ENCODE measurements at regions not wholly inside any gene's neighbourhood (a gene's known extent, or its start where the extent isn't known, plus 50 kb on each side); places are given as distances from the start of the nearest gene placed in this dataset.
"Not testable (repeated sequence)": the region's sequence is repeated elsewhere in the genome, so short reads cannot be mapped to it uniquely, and the experiment has no call there.

DNA sequence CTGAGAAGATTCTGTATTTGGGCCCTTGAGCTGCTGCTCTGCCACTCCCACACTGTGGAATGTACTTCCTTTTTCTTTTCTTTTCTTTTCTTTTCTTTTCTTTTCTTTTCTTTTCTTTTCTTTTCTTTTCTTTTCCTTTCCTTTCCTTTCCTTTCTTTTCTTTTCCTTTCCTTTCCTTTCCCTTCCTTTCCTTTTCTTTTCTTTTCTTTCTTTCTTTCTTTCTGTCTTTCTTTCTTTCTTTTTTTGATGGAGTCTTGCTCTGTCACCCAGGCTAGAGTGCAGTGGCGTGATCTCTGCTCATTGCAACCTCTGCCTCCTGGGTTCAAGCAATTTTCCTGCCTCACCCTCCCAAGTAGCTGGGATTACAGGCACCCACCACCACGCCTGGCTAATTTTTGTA is 89.8 kb downstream of the DNAAF6 start:
- TF ChIP-seq, protein P1, sequence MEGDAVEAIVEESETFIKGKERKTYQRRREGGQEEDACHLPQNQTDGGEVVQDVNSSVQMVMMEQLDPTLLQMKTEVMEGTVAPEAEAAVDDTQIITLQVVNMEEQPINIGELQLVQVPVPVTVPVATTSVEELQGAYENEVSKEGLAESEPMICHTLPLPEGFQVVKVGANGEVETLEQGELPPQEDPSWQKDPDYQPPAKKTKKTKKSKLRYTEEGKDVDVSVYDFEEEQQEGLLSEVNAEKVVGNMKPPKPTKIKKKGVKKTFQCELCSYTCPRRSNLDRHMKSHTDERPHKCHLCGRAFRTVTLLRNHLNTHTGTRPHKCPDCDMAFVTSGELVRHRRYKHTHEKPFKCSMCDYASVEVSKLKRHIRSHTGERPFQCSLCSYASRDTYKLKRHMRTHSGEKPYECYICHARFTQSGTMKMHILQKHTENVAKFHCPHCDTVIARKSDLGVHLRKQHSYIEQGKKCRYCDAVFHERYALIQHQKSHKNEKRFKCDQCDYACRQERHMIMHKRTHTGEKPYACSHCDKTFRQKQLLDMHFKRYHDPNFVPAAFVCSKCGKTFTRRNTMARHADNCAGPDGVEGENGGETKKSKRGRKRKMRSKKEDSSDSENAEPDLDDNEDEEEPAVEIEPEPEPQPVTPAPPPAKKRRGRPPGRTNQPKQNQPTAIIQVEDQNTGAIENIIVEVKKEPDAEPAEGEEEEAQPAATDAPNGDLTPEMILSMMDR (conservative IDR thresholded peaks at IDR 0.05), result not testable (repeated sequence)
- not testable (repeated sequence) for TF ChIP-seq EZH2 (IDR thresholded peaks at IDR 0.05; ENCODE audit: low read depth)
